ENCODE measurements at regions not wholly inside any gene's neighbourhood (a gene's known extent, or its start where the extent isn't known, plus 50 kb on each side); places are given as distances from the start of the nearest gene placed in this dataset.
A peak's percentile ranks its signal among the peaks of the same experiment; 100 is the strongest.

DNA sequence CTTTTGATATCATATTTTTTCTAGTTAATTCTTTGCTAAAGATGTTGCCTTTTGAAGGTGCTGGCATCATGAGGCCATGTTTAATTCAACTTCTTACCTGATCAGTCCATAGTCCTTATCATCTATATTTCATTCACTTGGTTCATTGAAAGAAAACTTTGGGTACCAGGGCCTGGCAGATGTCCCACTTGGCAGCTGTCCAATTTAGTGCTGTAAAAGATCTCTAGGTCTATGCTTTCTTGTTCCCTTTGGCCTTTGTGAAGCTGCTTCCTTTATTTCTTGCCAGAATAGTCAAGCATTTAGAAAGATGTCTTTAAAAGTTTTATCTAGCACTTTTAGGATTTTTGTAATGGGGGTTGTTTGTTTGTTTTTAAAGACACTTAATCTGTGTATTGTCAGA is 61.7 kb upstream of the EYA4 start:
- ATAC-seq, result no peak
- H3K9me3 ChIP-seq, result peaks cover 0 to 4% of the 10 kb centered on the region in 2 donors
- no peak overlapping the region for H3K4me3 ChIP-seq
- no peak for TF ChIP-seq CTCF (IDR thresholded peaks at IDR 0.05)
- no peak for DNase-seq
- no peaks in the 10 kb centered on the region for H3K4me1 ChIP-seq
- H3K27me3 ChIP-seq, result no peaks in the 10 kb centered on the region
- no peak overlapping the region for H3K27ac ChIP-seq
- intact Hi-C loops (cut with DNase I), result no loop called here
- H3K36me3 ChIP-seq, result no peaks in the 10 kb centered on the region

DNA sequence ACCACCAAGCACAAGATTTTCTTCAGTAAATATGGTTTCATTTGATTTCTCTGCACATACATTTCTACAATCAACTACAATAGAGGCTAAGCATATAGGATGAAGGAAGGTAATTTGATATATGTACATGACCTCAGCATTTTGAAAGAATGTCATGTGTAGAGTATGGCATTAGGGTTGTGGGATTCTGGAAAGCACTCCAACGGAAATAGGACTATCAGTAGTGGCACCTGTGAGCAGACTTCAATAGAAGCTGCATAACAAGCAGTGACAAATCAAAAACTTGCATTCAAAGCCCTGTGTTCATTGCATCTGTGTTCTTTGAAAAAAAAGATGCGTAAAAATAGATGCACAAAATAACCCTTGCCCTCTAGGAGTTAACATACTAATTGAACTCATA is 57.5 kb upstream of the EYA4 start:
- Histone ChIP-seq H3K36me3 (no peaks in the 10 kb centered on the region), H3K4me1 (no peaks in the 10 kb centered on the region), H3K4me3 (no peak overlapping the region), H3K27me3 (no peaks in the 10 kb centered on the region), H3K27ac (no peak overlapping the region), H3K9me3 (no peaks in the 10 kb centered on the region)
- intact Hi-C loops (cut with DNase I), result no loop called here
- ATAC-seq, result no peak
- TF ChIP-seq CTCF (IDR thresholded peaks at IDR 0.05), result no peak
- no peak for DNase-seq

- H3K4me3 ChIP-seq, result no peak overlapping the region
- DNase-seq, result peak in 2 of 4 donors; percentile 42 to 44
Observed at GRCh38 chr6:133184798-133185372, 56.3 kb upstream of the EYA4 start.

GRCh38 chr6:133185731-133186130 is 55.4 kb upstream of the EYA4 start:
- Histone ChIP-seq H3K4me1 (no peaks in the 10 kb centered on the region), H3K9me3 (no peaks in the 10 kb centered on the region), H3K36me3 (no peaks in the 10 kb centered on the region), H3K4me3 (no peak overlapping the region), H3K27ac (no peak overlapping the region), H3K27me3 (no peaks in the 10 kb centered on the region)
- DNase-seq (no peak), ATAC-seq (no peak)
- no peak for TF ChIP-seq CTCF (IDR thresholded peaks at IDR 0.05)
- intact Hi-C loops (cut with DNase I), result no loop called here

More at GRCh38 chr6:133184798-133185372, 56.3 kb upstream of the EYA4 start:
- Histone ChIP-seq H3K4me1 (no peaks in the 10 kb centered on the region), H3K9me3 (no peaks in the 10 kb centered on the region), H3K27ac (no peak overlapping the region), H3K27me3 (no peaks in the 10 kb centered on the region), H3K36me3 (no peaks in the 10 kb centered on the region)
- TF ChIP-seq CTCF (IDR thresholded peaks at IDR 0.05), result peak in 1 of 2 donors; percentile 54
- ATAC-seq, result no peak
- intact Hi-C loops (cut with DNase I), result no loop called here

- ATAC-seq (no peak), DNase-seq (no peak)
- no peak for TF ChIP-seq CTCF (IDR thresholded peaks at IDR 0.05)
- Histone ChIP-seq H3K36me3 (no peaks in the 10 kb centered on the region), H3K4me1 (no peaks in the 10 kb centered on the region), H3K4me3 (no peak overlapping the region), H3K9me3 (no peaks in the 10 kb centered on the region), H3K27me3 (no peaks in the 10 kb centered on the region), H3K27ac (no peak overlapping the region)
- intact Hi-C loops (cut with DNase I), result no loop called here
Observed at GRCh38 chr6:133187114-133187513, 54.0 kb upstream of the EYA4 start.
